GM23338 (cell line): ENCODE measurements at regions not wholly inside any gene's neighbourhood (a gene's known extent, or its start where the extent isn't known, plus 50 kb on each side); places are given as distances from the start of the nearest gene placed in this dataset.

Experiments
- ATAC-seq: fragments of 200-7000 bp; cut with Tn5 transposase; 3 replicates; pipeline ENCODE4 v1.9.1; 2020
- DNase-seq: peaks from one replicate; pipeline ENCODE4 v3.0.0-alpha.2; 2015; ENCODE audit warnings: low spot score
- H2AFZ ChIP-seq: fragments of 200-600 bp; sonication (generic); 2 replicates; pipeline ENCODE4 v1.8.0; 2016; ENCODE audit warnings: antibody characterized with exemption, mild to moderate bottlenecking, moderate library complexity
- H3F3A ChIP-seq: fragments of 200-600 bp; sonication (generic); replicated peaks from 2 replicates; pipeline ENCODE4 v1.8.0; 2017; ENCODE audit warnings: antibody characterized with exemption, mixed run types, low read depth
- H3K27ac ChIP-seq: fragments of 200-600 bp; sonication (generic); 2 replicates; pipeline ENCODE4 v1.6.1; 2016; ENCODE audit warnings: low read depth
- H3K27me3 ChIP-seq: fragments of 200-600 bp; sonication (generic); 2 replicates; pipeline ENCODE4 v1.8.0; 2016; ENCODE audit warnings: mild to moderate bottlenecking, mixed run types, moderate library complexity; ENCODE audit not compliant: insufficient read depth
- H3K36me3 ChIP-seq: fragments of 200-600 bp; sonication (generic); 2 replicates; pipeline ENCODE4 v1.8.0; 2016; ENCODE audit warnings: mild to moderate bottlenecking; ENCODE audit not compliant: insufficient read depth
- H3K4me1 ChIP-seq: fragments of 200-600 bp; sonication (generic); 2 replicates; pipeline ENCODE4 v1.8.0; 2016; ENCODE audit warnings: mild to moderate bottlenecking, moderate library complexity; ENCODE audit not compliant: insufficient read depth
- H3K4me2 ChIP-seq: fragments of 200-600 bp; sonication (generic); 2 replicates; pipeline ENCODE4 v1.7.1; 2017; ENCODE audit warnings: mixed run types
- H3K4me3 ChIP-seq: fragments of 200-600 bp; sonication (generic); 2 replicates; pipeline ENCODE4 v1.6.1; 2016; ENCODE audit warnings: mixed run types
- H3K79me2 ChIP-seq: fragments of 200-600 bp; sonication (generic); replicated peaks from 2 replicates; pipeline ENCODE4 v1.8.0; 2017; ENCODE audit warnings: mild to moderate bottlenecking; ENCODE audit not compliant: insufficient read depth
- H3K9me2 ChIP-seq: fragments of 200-600 bp; sonication (generic); 2 replicates; pipeline ENCODE4 v1.8.0; 2017; ENCODE audit not compliant: insufficient read depth
- H4K20me1 ChIP-seq: fragments of 200-600 bp; sonication (generic); replicated peaks from 2 replicates; pipeline ENCODE4 v1.8.0; 2017; ENCODE audit warnings: mild to moderate bottlenecking; ENCODE audit not compliant: insufficient read depth
- H3K27ac Mint-ChIP-seq: 2 replicates; pipeline ENCODE4 v1.8.0; 2020; ENCODE audit warnings: inconsistent platforms, mild to moderate bottlenecking, moderate library complexity, mixed read lengths
- H3K27me3 Mint-ChIP-seq: 3 replicates; pipeline ENCODE4 v1.8.0; 2022; ENCODE audit warnings: low read depth, mild to moderate bottlenecking, moderate library complexity, mixed read lengths, inconsistent platforms; ENCODE audit not compliant: insufficient read depth, poor library complexity
- H3K36me3 Mint-ChIP-seq: 3 replicates; pipeline ENCODE4 v1.8.0; 2021; ENCODE audit warnings: low read depth, mild to moderate bottlenecking, inconsistent platforms, moderate library complexity, mixed read lengths
- H3K4me1 Mint-ChIP-seq: 3 replicates; pipeline ENCODE4 v1.8.0; 2020; ENCODE audit warnings: mild to moderate bottlenecking, inconsistent platforms, mixed read lengths
- H3K4me3 Mint-ChIP-seq: 3 replicates; pipeline ENCODE4 v1.8.0; 2021; ENCODE audit warnings: moderate library complexity, mild to moderate bottlenecking, inconsistent platforms, mixed read lengths
- H3K9me3 Mint-ChIP-seq: 3 replicates; pipeline ENCODE4 v1.8.0; 2020; ENCODE audit warnings: moderate library complexity, mild to moderate bottlenecking, inconsistent platforms, mixed read lengths
- CREB1 ChIP-seq: fragments of 250-450 bp; sonication (Bioruptor Pico); IDR thresholded peaks from 2 replicates; pipeline ENCODE4 v1.5.0; 2020; ENCODE audit warnings: low read depth, mild to moderate bottlenecking, moderate library complexity
- EZH2 ChIP-seq: fragments of 200-600 bp; sonication (generic); IDR thresholded peaks from one replicate; pipeline ENCODE4 v1.8.0; 2017; ENCODE audit warnings: antibody characterized with exemption, mild to moderate bottlenecking, low read depth; ENCODE audit not compliant: unreplicated experiment
- EZH2phosphoT487 ChIP-seq: fragments of 200-600 bp; sonication (generic); IDR thresholded peaks from one replicate; pipeline ENCODE4 v1.8.1; 2018; ENCODE audit warnings: antibody characterized with exemption; ENCODE audit not compliant: unreplicated experiment
- POLR2AphosphoS5 ChIP-seq: IDR thresholded peaks from 2 replicates; pipeline ENCODE4 v1.6.1; 2016; ENCODE audit warnings: antibody characterized with exemption, low read depth
- REST ChIP-seq: IDR thresholded peaks from one replicate; pipeline ENCODE4 v1.6.1; 2018; ENCODE audit warnings: antibody characterized with exemption; ENCODE audit not compliant: unreplicated experiment
- STAT1 ChIP-seq: IDR thresholded peaks from one replicate; pipeline ENCODE4 v1.6.1; 2016; ENCODE audit warnings: antibody characterized with exemption; ENCODE audit not compliant: unreplicated experiment
- TF ChIP-seq, protein P1 (sequence below): IDR thresholded peaks from 2 replicates; pipeline ENCODE4 v1.6.1; 2016; ENCODE audit warnings: antibody characterized with exemption

- no peak for TF ChIP-seq CREB1
- TF ChIP-seq POLR2AphosphoS5: no peak
- TF ChIP-seq EZH2phosphoT487: no peak
- no peak for TF ChIP-seq REST
- TF ChIP-seq STAT1: no peak
- no peak for TF ChIP-seq EZH2
These were observed 2136.2 kb upstream of the TENM3 start (continued) for GRCh38 chr4:180106997-180107396.

- Histone ChIP-seq H3K4me1 (no peaks in the 10 kb centered on the region), H3K4me3 (no peak overlapping the region), H3K9me2 (no peaks in the 10 kb centered on the region; the same call in 1 of the 2 replicates), H3K36me3 (no peaks in the 10 kb centered on the region), H3K27ac (no peak overlapping the region), H4K20me1 (no peaks in the 10 kb centered on the region), H2AFZ (no peak overlapping the region), H3K27me3 (no peaks in the 10 kb centered on the region), H3K4me2 (no peak overlapping the region), H3K79me2 (no peaks in the 10 kb centered on the region), H3F3A (no peaks in the 10 kb centered on the region)
- no peak for TF ChIP-seq REST
- TF ChIP-seq, protein P1, sequence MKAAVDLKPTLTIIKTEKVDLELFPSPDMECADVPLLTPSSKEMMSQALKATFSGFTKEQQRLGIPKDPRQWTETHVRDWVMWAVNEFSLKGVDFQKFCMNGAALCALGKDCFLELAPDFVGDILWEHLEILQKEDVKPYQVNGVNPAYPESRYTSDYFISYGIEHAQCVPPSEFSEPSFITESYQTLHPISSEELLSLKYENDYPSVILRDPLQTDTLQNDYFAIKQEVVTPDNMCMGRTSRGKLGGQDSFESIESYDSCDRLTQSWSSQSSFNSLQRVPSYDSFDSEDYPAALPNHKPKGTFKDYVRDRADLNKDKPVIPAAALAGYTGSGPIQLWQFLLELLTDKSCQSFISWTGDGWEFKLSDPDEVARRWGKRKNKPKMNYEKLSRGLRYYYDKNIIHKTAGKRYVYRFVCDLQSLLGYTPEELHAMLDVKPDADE: no peak
- ATAC-seq: no peak
- H3K27me3 Mint-ChIP-seq: no peaks in the 10 kb centered on the region
- no peaks in the 10 kb centered on the region for H3K36me3 Mint-ChIP-seq
- no peak overlapping the region for H3K27ac Mint-ChIP-seq
- DNase-seq: no peak
- peaks cover 12% of the 10 kb centered on the region for H3K4me1 Mint-ChIP-seq
- no peaks in the 10 kb centered on the region for H3K9me3 Mint-ChIP-seq
- H3K4me3 Mint-ChIP-seq: no peak overlapping the region
These were observed 2126.4 kb upstream of the TENM3 start for GRCh38 chr4:180116840-180117239.
